Activated CD4-positive, alpha-beta T cell treated with anti-CD3 and anti-CD28 coated beads, Interleukin-2, amount 10 ng/mL, durations not matched to agents 24 days and 14 days (primary cell): ENCODE measurements at regions not wholly inside any gene's neighbourhood (a gene's known extent, or its start where the extent isn't known, plus 50 kb on each side); places are given as distances from the start of the nearest gene placed in this dataset.

Experiments
- DNase-seq: peaks from one replicate; pipeline ENCODE4 v3.0.0; 2022
- H3K27ac Mint-ChIP-seq: one replicate; pipeline ENCODE4 v1.8.0; 2022; ENCODE audit warnings: mild to moderate bottlenecking, mixed read lengths
- H3K27me3 Mint-ChIP-seq: one replicate; pipeline ENCODE4 v1.8.0; 2022; ENCODE audit warnings: mixed read lengths
- H3K36me3 Mint-ChIP-seq: one replicate; pipeline ENCODE4 v1.8.0; 2022; ENCODE audit warnings: low read depth, mild to moderate bottlenecking, mixed read lengths
- H3K4me1 Mint-ChIP-seq: one replicate; pipeline ENCODE4 v1.8.0; 2021; ENCODE audit warnings: mixed read lengths
- H3K4me3 Mint-ChIP-seq: one replicate; pipeline ENCODE4 v1.8.0; 2022; ENCODE audit warnings: mild to moderate bottlenecking, moderate library complexity, mixed read lengths
- H3K9me3 Mint-ChIP-seq: one replicate; pipeline ENCODE4 v1.8.0; 2021; ENCODE audit warnings: mixed read lengths
- intact Hi-C: fragments of 100-400 bp; cut with micrococcal nuclease; formaldehyde crosslinking; loops from one replicate; pipeline ENCODE4 v1.15.1; 2023

GRCh38 chr9:16092142-16093091 is 539.6 kb downstream of the CCDC171 start:
- no peaks in the 10 kb centered on the region for H3K27me3 Mint-ChIP-seq
- intact Hi-C loops, result no loop called here
- DNase-seq, result no peak
- no peak overlapping the region for H3K4me3 Mint-ChIP-seq
- no peak overlapping the region for H3K27ac Mint-ChIP-seq
- H3K36me3 Mint-ChIP-seq, result no peaks in the 10 kb centered on the region
- H3K9me3 Mint-ChIP-seq, result peaks cover 11% of the 10 kb centered on the region
- H3K4me1 Mint-ChIP-seq, result no peaks in the 10 kb centered on the region

DNA sequence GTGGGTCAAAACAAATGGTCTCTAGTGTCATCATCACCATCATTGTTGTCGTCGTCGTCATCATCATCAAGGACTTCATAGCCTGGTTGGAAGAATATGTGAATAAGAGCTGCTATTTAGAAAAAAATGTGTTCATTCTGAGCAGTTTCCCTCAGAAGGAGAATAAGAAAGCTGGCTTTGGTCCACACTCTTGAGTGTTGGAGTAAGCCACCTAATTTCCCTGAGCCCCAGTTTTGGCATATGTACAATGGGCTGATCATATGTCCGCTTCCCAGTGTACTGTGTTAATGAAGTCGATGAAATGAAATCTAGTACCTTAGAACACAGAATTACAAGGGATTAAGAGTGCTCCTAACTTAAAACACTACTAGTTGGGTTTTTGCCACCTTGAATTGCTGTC is 545.5 kb downstream of the CCDC171 start:
- no peak overlapping the region for H3K4me3 Mint-ChIP-seq
- H3K4me1 Mint-ChIP-seq, result no peaks in the 10 kb centered on the region
- no peaks in the 10 kb centered on the region for H3K9me3 Mint-ChIP-seq
- intact Hi-C loops, result no loop called here
- no peaks in the 10 kb centered on the region for H3K27me3 Mint-ChIP-seq
- DNase-seq, result no peak
- no peak overlapping the region for H3K27ac Mint-ChIP-seq
- no peaks in the 10 kb centered on the region for H3K36me3 Mint-ChIP-seq

GRCh38 chr9:16099732-16100536 is 547.1 kb downstream of the CCDC171 start:
- Mint-ChIP-seq H3K4me3 (no peak overlapping the region), H3K27me3 (no peaks in the 10 kb centered on the region), H3K36me3 (no peaks in the 10 kb centered on the region), H3K27ac (no peak overlapping the region), H3K4me1 (no peaks in the 10 kb centered on the region), H3K9me3 (no peaks in the 10 kb centered on the region)
- intact Hi-C loops, result no loop called here
- DNase-seq, result no peak

DNA sequence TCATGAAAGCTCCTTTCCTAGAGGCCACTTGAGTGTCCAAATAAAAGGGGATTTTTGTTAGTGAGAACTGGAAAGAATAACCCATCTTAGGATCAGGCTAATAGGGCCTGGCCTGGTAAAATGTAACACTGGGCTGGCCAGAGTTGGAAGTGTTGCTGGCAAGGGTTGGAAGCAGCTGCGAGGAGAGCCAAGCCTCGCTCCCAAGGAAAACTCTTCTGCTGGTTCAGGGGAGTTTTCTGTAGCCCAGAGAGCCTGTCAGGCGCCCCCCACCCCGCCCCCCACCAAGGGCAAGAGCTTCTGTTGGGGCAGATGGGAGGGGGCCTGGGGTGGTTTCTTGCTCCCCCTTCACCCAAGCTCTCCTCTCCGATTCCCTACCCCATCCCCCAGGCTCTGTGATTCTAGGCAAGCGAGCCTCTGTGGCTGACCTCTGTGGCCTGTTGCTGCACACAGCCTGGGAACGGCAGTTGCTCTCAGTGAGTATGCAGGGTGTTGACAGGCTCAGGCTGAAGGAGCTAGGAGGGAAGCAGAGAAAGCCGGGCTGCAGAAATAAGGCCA is 547.8 kb downstream of the CCDC171 start:
- intact Hi-C loops, result no loop called here
- Mint-ChIP-seq H3K4me1 (no peaks in the 10 kb centered on the region), H3K9me3 (no peaks in the 10 kb centered on the region), H3K27ac (no peak overlapping the region), H3K4me3 (no peak overlapping the region), H3K27me3 (no peaks in the 10 kb centered on the region), H3K36me3 (no peaks in the 10 kb centered on the region)
- no peak for DNase-seq

DNA sequence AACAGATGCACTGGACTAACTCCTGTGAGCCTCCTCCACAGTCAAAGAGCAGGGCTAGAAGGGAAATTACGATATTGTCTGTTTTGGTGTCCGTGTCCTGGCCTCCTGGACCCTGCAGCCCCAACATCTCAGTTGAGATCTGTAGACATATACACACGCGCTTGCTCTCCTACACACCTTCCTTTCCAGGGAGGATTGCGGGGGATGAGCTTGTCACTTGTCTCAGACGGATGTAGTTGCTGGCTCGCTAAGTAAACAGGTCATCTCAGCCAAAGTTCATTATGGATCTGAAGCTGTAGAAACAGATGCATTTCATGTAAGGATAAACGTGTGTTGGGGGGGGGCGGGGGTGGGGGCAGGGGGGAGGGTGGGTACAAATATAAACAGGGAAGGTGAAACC is 549.3 kb downstream of the CCDC171 start:
- Mint-ChIP-seq H3K4me1 (no peaks in the 10 kb centered on the region), H3K4me3 (no peak overlapping the region), H3K9me3 (no peaks in the 10 kb centered on the region), H3K27ac (no peak overlapping the region), H3K27me3 (no peaks in the 10 kb centered on the region), H3K36me3 (no peaks in the 10 kb centered on the region)
- intact Hi-C loops, result no loop called here
- DNase-seq, result no peak

DNA sequence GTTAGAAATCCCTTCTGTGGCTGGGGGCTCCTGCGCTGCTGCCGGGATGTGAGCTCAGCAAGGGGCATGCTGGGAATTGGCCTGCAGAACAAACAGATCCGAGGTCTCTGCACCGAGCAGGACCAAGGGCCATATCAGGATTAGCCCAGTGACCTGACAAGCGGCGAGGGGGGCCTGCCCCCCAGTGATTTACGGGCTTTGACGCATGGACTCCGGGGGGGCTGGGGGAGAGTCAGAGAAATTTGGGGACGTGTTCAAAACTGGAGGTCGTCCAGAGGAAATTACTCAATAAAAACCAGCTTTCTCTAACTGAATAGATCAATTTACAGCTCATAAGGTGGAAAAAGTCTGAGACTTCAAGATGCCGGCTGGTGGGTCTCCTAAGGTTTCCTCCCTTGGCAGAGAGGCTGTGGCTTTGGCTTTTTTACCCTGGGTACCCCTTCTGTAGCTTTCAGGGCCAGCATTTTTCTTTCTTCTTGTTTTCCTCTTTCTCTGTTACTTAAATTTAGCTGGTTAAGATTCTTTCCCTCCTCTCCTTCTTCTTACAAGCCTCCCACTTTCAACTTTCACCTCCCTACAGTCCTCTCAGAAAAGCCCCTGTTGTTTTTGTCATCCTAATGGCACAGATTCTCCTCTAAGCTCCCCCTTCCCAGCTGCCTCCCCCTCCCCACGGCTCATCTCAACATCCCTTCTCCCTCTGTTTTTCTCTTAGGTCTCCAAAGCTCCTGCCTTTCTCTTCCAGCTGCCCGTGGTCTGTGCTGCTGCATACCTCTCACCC is 551.0 kb downstream of the CCDC171 start:
- Mint-ChIP-seq H3K36me3 (no peaks in the 10 kb centered on the region), H3K9me3 (no peaks in the 10 kb centered on the region), H3K4me1 (no peaks in the 10 kb centered on the region), H3K4me3 (no peak overlapping the region), H3K27ac (no peak overlapping the region), H3K27me3 (no peaks in the 10 kb centered on the region)
- DNase-seq, result no peak
- intact Hi-C loops, result no loop called here

DNA sequence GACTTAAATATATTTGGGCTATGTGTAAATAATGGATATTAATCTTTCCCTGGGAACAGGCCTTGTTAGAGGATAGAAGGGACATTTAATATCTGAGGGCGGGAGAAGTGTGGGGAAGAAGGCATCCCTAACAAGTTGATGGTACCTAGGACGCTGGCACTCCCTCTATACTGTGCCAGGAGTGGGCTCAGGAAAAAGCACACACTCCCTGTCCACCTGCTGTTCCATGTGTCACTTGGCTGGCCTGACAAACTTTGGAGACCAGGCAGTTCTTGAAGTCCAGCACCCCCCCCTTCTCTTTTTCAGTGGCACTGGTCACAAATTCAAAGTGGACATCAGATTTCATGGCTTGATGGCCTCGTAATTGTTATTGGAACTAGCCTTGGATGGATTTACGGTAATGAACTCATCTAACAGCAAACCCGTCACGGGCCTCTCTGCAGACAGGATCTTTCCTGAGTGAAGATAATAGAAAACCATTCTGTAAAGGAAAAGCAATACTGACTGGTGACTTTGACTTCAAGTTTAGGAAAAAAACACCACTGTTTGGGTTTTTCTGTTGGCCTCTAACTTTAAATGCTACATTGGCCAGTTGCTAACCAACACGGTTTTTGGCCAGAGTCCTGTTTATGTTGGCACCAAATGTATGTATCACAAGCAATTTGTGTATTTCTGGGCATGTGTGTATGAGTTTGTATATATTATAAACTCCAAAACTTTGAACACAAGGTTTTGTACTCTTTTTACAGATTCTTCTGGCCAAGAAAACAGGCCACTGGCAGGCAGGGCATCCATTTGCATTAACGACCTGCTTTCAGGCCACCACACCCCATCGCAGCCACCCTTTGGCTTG is 552.6 kb downstream of the CCDC171 start:
- Mint-ChIP-seq H3K4me3 (no peak overlapping the region), H3K4me1 (no peaks in the 10 kb centered on the region), H3K27me3 (no peaks in the 10 kb centered on the region), H3K27ac (no peak overlapping the region), H3K9me3 (no peaks in the 10 kb centered on the region), H3K36me3 (no peaks in the 10 kb centered on the region)
- intact Hi-C loops, result no loop called here
- DNase-seq, result no peak

- H3K9me3 Mint-ChIP-seq, result no peaks in the 10 kb centered on the region
- no peaks in the 10 kb centered on the region for H3K27me3 Mint-ChIP-seq
- H3K4me1 Mint-ChIP-seq, result no peaks in the 10 kb centered on the region
- no peak overlapping the region for H3K27ac Mint-ChIP-seq
- intact Hi-C loops, result no loop called here
- no peaks in the 10 kb centered on the region for H3K36me3 Mint-ChIP-seq
- DNase-seq, result no peak
- no peak overlapping the region for H3K4me3 Mint-ChIP-seq
These were observed 553.3 kb downstream of the CCDC171 start for GRCh38 chr9:16106021-16106571.

DNA sequence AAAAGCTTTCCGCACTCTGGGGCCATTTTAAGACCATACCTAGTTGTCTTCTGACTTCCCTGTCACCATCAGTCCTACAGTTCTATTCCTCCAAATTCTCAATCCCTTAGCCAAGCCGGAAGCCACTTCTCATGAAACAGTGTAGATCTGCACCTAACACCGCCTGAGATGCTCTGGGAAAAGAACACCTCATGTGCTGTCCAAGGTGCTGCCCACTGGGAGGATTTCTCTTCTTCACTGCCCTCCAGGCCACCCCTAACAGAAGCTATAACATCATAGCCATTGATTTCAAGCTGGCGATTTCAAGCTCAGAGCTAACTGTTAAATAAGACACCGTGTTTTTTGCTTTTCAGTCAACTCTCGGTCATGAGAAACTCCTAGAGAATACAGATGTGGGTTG is 559.3 kb downstream of the CCDC171 start:
- Mint-ChIP-seq H3K4me3 (no peak overlapping the region), H3K9me3 (no peaks in the 10 kb centered on the region), H3K36me3 (no peaks in the 10 kb centered on the region), H3K27ac (no peak overlapping the region), H3K4me1 (no peaks in the 10 kb centered on the region), H3K27me3 (no peaks in the 10 kb centered on the region)
- intact Hi-C loops, result no loop called here
- DNase-seq, result no peak

- no peaks in the 10 kb centered on the region for H3K27me3 Mint-ChIP-seq
- no peak for DNase-seq
- no peak overlapping the region for H3K4me3 Mint-ChIP-seq
- no peaks in the 10 kb centered on the region for H3K4me1 Mint-ChIP-seq
- no peaks in the 10 kb centered on the region for H3K36me3 Mint-ChIP-seq
- H3K9me3 Mint-ChIP-seq, result no peaks in the 10 kb centered on the region
- H3K27ac Mint-ChIP-seq, result no peak overlapping the region
- intact Hi-C loops, result no loop called here
These were observed 563.2 kb downstream of the CCDC171 start for GRCh38 chr9:16115994-16116393.

DNA sequence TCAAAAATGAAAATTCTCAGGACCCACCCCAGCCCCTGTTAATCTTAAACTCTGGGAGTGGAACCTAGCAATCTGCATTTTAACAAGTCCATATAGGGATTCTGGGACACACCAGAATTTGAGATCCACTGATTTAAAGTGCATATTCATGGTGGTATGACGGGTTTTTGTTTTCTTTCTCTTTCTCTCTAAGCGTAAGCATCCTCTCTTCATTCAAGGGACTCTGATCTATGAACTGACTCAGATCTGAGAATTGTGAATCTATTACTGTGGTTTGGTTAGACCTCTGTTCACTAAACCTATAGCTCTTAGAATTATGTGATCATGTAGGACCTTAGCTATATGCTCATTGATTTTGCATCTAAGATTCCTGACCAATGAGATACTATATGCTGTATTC is 565.2 kb downstream of the CCDC171 start:
- intact Hi-C loops, result no loop called here
- no peak overlapping the region for H3K4me3 Mint-ChIP-seq
- no peaks in the 10 kb centered on the region for H3K4me1 Mint-ChIP-seq
- H3K27me3 Mint-ChIP-seq, result no peaks in the 10 kb centered on the region
- H3K9me3 Mint-ChIP-seq, result no peaks in the 10 kb centered on the region
- DNase-seq, result no peak
- no peak overlapping the region for H3K27ac Mint-ChIP-seq
- no peaks in the 10 kb centered on the region for H3K36me3 Mint-ChIP-seq

DNA sequence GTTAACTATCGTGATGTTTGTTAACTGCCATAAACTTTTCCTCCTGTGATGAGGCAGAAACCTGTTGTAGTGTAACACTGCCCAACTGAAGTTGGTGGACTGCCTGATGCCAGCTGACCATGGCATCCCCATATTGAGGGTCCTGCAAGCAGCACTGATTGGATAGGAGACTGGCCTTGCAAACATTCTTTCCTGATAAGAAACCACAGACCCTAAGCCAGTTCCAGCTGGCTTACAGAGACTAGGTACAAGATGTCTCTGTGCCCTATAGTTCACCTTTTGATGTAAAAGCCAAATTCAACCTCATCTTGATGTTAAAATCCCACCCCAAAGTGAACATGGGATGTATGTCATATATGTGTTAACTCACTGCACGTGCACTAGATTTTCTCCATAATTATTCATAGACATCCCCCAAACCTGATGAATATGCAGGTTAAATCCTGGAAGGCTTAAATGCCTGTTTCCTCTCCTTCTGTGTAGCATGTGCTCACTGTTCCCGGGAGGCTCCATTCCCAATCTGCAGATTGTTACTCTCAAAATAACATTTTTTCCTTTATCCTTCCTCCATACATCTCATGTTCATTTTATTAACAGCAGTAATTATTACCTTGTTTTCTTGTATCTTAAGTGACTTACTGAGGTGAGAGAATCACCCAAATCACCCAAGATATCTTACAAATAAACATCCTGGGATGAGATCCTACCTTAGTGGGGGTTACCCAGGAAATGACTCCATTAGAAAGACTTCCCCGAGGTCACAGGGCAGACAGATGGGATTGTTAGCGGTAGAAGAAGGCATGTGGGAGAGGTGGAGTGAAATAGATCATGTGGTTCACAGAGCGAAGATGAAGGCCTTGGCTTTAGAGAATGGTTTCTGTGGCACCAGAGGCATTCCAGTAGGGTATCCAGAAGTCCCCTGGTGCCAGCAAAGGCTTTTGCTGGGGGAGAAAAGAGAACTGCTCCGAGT is 566.7 kb downstream of the CCDC171 start:
- Mint-ChIP-seq H3K27me3 (no peaks in the 10 kb centered on the region), H3K4me1 (no peaks in the 10 kb centered on the region), H3K27ac (no peak overlapping the region), H3K4me3 (no peak overlapping the region), H3K36me3 (no peaks in the 10 kb centered on the region), H3K9me3 (no peaks in the 10 kb centered on the region)
- no peak for DNase-seq
- intact Hi-C loops, result loop anchor here (10.0 kb wide), 1 partner anchor 85 kb away; no protein-coding TSS in a partner anchor
